ENCODE measurements at regions not wholly inside any gene's neighbourhood (a gene's known extent, or its start where the extent isn't known, plus 50 kb on each side); places are given as distances from the start of the nearest gene placed in this dataset.

DNA sequence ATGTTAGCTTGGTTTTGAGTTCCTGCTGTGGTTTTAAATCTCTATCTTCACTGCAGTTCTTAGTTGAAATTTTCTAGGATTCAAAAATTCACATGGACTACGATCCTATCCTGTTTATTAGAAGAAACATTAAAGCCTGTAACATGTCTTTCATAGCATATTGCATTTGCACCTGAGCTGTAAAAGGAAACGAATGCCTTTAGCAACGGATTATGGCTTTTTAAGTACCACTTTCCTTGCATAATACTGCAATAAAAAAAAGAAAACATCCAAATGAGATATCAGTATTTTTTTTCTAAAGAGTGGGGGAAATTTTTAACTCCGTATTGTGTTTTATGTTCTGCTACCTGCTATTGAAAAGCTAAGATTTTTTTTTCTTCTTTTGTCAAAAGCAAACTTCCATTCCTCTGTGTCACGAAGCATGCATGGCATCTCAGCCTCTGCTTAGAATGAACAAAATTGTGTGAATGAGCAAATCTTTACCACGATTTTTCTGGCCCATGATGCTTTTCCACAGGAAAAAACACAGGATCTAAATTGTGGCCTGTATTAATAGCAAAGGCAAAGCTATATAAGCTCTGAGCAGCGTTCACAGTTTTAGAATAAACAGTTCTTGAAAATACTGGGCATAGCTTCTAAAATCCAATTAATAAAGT, 110.0 kb upstream of the CDIN1 start:
- ATAC-seq, result no peak
- intact Hi-C loops (cut with micrococcal nuclease), result no loop called here
- CTCF ChIA-PET, result no interaction called here
- H3K4me2 ChIP-seq (ENCODE audit: low read length), result no peak overlapping the region
- no peak for TF ChIP-seq CBX3 (IDR thresholded peaks at IDR 0.05; ENCODE audit: low read depth)
- no peak for TF ChIP-seq YY1 (IDR thresholded peaks at IDR 0.05; ENCODE audit: extremely low read depth, insufficient replicate concordance, low read depth, low read length)
- no peak for TF ChIP-seq SP1 (IDR thresholded peaks at IDR 0.05; ENCODE audit: low read depth)
- TF ChIP-seq ELF1 (IDR thresholded peaks at IDR 0.05; ENCODE audit: borderline replicate concordance, low read depth), result no peak
- no peak for TF ChIP-seq SIN3A (IDR thresholded peaks at IDR 0.05; ENCODE audit: low read depth)
- TF ChIP-seq ZBTB33 (IDR thresholded peaks at IDR 0.05; ENCODE audit: extremely low read depth, insufficient replicate concordance, low read length), result no peak
- no peak for TF ChIP-seq ZNF274 (IDR thresholded peaks at IDR 0.05; ENCODE audit: low read depth, low read length)
- TF ChIP-seq SRF (IDR thresholded peaks at IDR 0.05; ENCODE audit: low read depth), result no peak
- no peak for TF ChIP-seq POLR2A (IDR thresholded peaks at IDR 0.05; ENCODE audit: borderline replicate concordance, extremely low read depth, insufficient read depth, insufficient read length)
- TF ChIP-seq EZH2 (IDR thresholded peaks at IDR 0.05), result no peak
- no peak for TF ChIP-seq EGR1 (IDR thresholded peaks at IDR 0.05; ENCODE audit: low read depth)
- TF ChIP-seq ATF3 (IDR thresholded peaks at IDR 0.05), result no peak
- TF ChIP-seq CTCF (IDR thresholded peaks at IDR 0.05 in 2 of 3, conservative IDR thresholded peaks at IDR 0.05 in 1 of 3; ENCODE audit: borderline replicate concordance in 1 of 3, insufficient read depth in 1 of 3, low read depth in 2 of 3, low read length in 2 of 3), result no peak
- no peak for TF ChIP-seq EZH2phosphoT487 (IDR thresholded peaks at IDR 0.05; ENCODE audit: borderline replicate concordance)
- no peak for TF ChIP-seq POLR2AphosphoS5 (IDR thresholded peaks at IDR 0.05; ENCODE audit: low read depth, low read length)
- TF ChIP-seq CEBPB (IDR thresholded peaks at IDR 0.05; ENCODE audit: low read depth), result no peak
- TF ChIP-seq JUND (IDR thresholded peaks at IDR 0.05), result no peak
- TF ChIP-seq, protein P1, sequence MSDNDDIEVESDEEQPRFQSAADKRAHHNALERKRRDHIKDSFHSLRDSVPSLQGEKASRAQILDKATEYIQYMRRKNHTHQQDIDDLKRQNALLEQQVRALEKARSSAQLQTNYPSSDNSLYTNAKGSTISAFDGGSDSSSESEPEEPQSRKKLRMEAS (IDR thresholded peaks at IDR 0.05), result no peak
- TF ChIP-seq FOSL1 (IDR thresholded peaks at IDR 0.05; ENCODE audit: low read depth), result no peak
- no peaks in the 10 kb centered on the region for H4K20me1 ChIP-seq (ENCODE audit: insufficient read depth)
- H3K4me3 ChIP-seq (replicated peaks in 1 of 2; ENCODE audit: low read depth in 1 of 2, low read length in 2 of 2), result no peak overlapping the region
- H3K79me2 ChIP-seq (ENCODE audit: insufficient read depth, low read length), result no peaks in the 10 kb centered on the region
- H3K4me1 ChIP-seq (ENCODE audit: control insufficient read depth in 1 of 2, insufficient read depth in 2 of 2, low read length in 2 of 2), result no peaks in the 10 kb centered on the region
- no peaks in the 10 kb centered on the region for H3K27me3 ChIP-seq (ENCODE audit: insufficient read depth, low read length)
- H3K27ac ChIP-seq (ENCODE audit: low read depth, low read length), result no peak overlapping the region
- no peaks in the 10 kb centered on the region for H3K9me3 ChIP-seq (ENCODE audit: control insufficient read depth in 1 of 2, insufficient read depth in 1 of 2, low read depth in 1 of 2, low read length in 2 of 2)
- DNase-seq (ENCODE audit: low read depth, low spot score), result no peak
- H3K9me2 ChIP-seq (ENCODE audit: insufficient read depth), result no peaks in the 10 kb centered on the region
- H2AFZ ChIP-seq (ENCODE audit: low read depth, low read length, poor library complexity, severe bottlenecking), result no peak overlapping the region
- no TSS peak for BruUV-seq (replicated peaks)
- RAD21 ChIA-PET (ENCODE audit: low non-redundant PET in 1 of 2, low total read pairs in 2 of 2, uncharacterized antibody in 2 of 2, unreplicated experiment in 2 of 2), result no interaction called here
- no peaks in the 10 kb centered on the region for H3K36me3 ChIP-seq (ENCODE audit: control insufficient read depth in 1 of 2, insufficient read depth in 2 of 2, low read length in 2 of 2)
- POLR2A ChIA-PET, result no interaction called here
- H3K9ac ChIP-seq (ENCODE audit: low read length), result no peak overlapping the region

All from HCT116 (cell line).